Activated B cell treated with CpG ODN at 0.5 μM for 24 hours (primary cell): ENCODE measurements at regions not wholly inside any gene's neighbourhood (a gene's known extent, or its start where the extent isn't known, plus 50 kb on each side); places are given as distances from the start of the nearest gene placed in this dataset.

Experiments used
- ATAC-seq: fragments of 200-7000 bp; cut with Tn5 transposase; one replicate; pipeline ENCODE4 v1.10.0; 2021; ENCODE audit warnings: low read depth, mild to moderate bottlenecking, moderate library complexity
- CTCF ChIA-PET: fragments of 350-600 bp; sonication (Branson Sonifier 250); formaldehyde crosslinking; loops from one replicate; lab custom pipeline; 2021; ENCODE audit warnings: antibody characterized with exemption; lab: Charles Lee
- POLR2A ChIA-PET: fragments of 350-600 bp; sonication (Branson Sonifier 250); formaldehyde crosslinking; loops from one replicate; lab custom pipeline; 2021; ENCODE audit warnings: antibody characterized with exemption; lab: Charles Lee
- DNase-seq: peaks from one replicate; pipeline ENCODE4 v3.0.0; 2022
- H3K27ac Mint-ChIP-seq: one replicate; pipeline ENCODE4 v1.8.0; 2020; ENCODE audit warnings: mixed read lengths
- H3K27me3 Mint-ChIP-seq: one replicate; pipeline ENCODE4 v1.8.0; 2021; ENCODE audit warnings: mixed read lengths
- H3K36me3 Mint-ChIP-seq: one replicate; pipeline ENCODE4 v1.8.0; 2021; ENCODE audit warnings: low read depth, mixed read lengths
- H3K4me1 Mint-ChIP-seq: one replicate; pipeline ENCODE4 v1.8.0; 2021; ENCODE audit warnings: mixed read lengths
- H3K4me3 Mint-ChIP-seq: one replicate; pipeline ENCODE4 v1.8.0; 2020; ENCODE audit warnings: mild to moderate bottlenecking, mixed read lengths
- H3K9me3 Mint-ChIP-seq: one replicate; pipeline ENCODE4 v1.8.0; 2020; ENCODE audit warnings: mixed read lengths
- CTCF ChIP-seq: fragments of 200-600 bp; IDR thresholded peaks from one replicate; pipeline ENCODE4 v1.8.0; 2022; ENCODE audit warnings: antibody characterized with exemption, mild to moderate bottlenecking
- intact Hi-C: fragments of 100-400 bp; cut with micrococcal nuclease; formaldehyde crosslinking; loops from one replicate; pipeline ENCODE4 v1.15.1; 2024

- H3K4me1 Mint-ChIP-seq: no peaks in the 10 kb centered on the region
- H3K9me3 Mint-ChIP-seq: peaks cover 5% of the 10 kb centered on the region
- no peaks in the 10 kb centered on the region for H3K36me3 Mint-ChIP-seq
- ATAC-seq (no peak), DNase-seq (no peak)
- no peak for TF ChIP-seq CTCF
- no peak overlapping the region for H3K27ac Mint-ChIP-seq
- intact Hi-C loops: no loop called here
- peaks cover 10% of the 10 kb centered on the region for H3K27me3 Mint-ChIP-seq
- ChIA-PET CTCF (no interaction called here), POLR2A (no interaction called here)
- H3K4me3 Mint-ChIP-seq: no peak overlapping the region
These were observed 131.9 kb upstream of the SERPIND1 start for GRCh38 chr22:20641919-20642579.

DNA sequence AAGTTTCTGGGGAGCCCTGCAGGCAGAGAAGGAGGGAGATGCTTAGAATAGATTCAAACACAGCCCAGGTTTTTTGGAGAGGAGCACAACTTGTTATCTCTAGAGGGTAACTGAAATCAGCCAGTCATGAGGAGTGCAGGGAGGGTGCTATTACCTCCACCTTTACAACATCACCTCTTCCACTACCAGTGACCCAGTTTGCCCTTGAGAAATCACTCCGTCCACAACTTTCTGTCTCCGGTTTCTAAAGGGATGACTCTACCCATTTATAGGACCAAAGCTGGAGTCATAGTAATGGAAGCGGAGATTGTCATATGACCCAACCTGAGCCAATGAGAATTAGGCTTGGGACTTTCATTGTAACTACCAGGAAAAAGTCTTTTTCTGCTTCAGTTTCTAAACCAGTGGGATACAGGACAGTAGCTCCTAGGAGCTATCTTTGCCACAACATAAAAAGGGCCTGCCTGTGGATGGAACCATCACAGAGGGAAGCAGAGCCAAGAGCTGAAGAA is 131.2 kb upstream of the SERPIND1 start:
- no peak overlapping the region for H3K4me3 Mint-ChIP-seq
- H3K27me3 Mint-ChIP-seq: peaks cover 10% of the 10 kb centered on the region
- ChIA-PET CTCF (no interaction called here), POLR2A (no interaction called here)
- H3K27ac Mint-ChIP-seq: no peak overlapping the region
- H3K36me3 Mint-ChIP-seq: no peaks in the 10 kb centered on the region
- ATAC-seq (no peak), DNase-seq (no peak)
- no peak for TF ChIP-seq CTCF
- peaks cover 5% of the 10 kb centered on the region for H3K9me3 Mint-ChIP-seq
- no peaks in the 10 kb centered on the region for H3K4me1 Mint-ChIP-seq
- intact Hi-C loops: no loop called here

- no peak overlapping the region for H3K4me3 Mint-ChIP-seq
- H3K36me3 Mint-ChIP-seq: no peaks in the 10 kb centered on the region
- intact Hi-C loops: no loop called here
- no peak for TF ChIP-seq CTCF
- peaks cover 4% of the 10 kb centered on the region for H3K27me3 Mint-ChIP-seq
- no peak overlapping the region for H3K27ac Mint-ChIP-seq
- POLR2A ChIA-PET: no interaction called here
- DNase-seq: no peak
- no peaks in the 10 kb centered on the region for H3K4me1 Mint-ChIP-seq
- no peak for ATAC-seq
- peaks cover 5% of the 10 kb centered on the region for H3K9me3 Mint-ChIP-seq
- CTCF ChIA-PET: no interaction called here
These were observed 129.8 kb upstream of the SERPIND1 start for GRCh38 chr22:20644071-20644642.

GRCh38 chr22:20645954-20646353 is 128.0 kb upstream of the SERPIND1 start:
- ChIA-PET POLR2A (no interaction called here), CTCF (no interaction called here)
- H3K27me3 Mint-ChIP-seq: peaks cover 2% of the 10 kb centered on the region
- DNase-seq: no peak
- ATAC-seq: no peak
- H3K9me3 Mint-ChIP-seq: no peaks in the 10 kb centered on the region
- H3K4me3 Mint-ChIP-seq: no peak overlapping the region
- intact Hi-C loops: no loop called here
- no peak for TF ChIP-seq CTCF
- no peak overlapping the region for H3K27ac Mint-ChIP-seq
- no peaks in the 10 kb centered on the region for H3K36me3 Mint-ChIP-seq
- no peaks in the 10 kb centered on the region for H3K4me1 Mint-ChIP-seq

GRCh38 chr22:20646415-20646814 is 127.5 kb upstream of the SERPIND1 start:
- H3K27ac Mint-ChIP-seq: no peak overlapping the region
- ChIA-PET POLR2A (no interaction called here), CTCF (no interaction called here)
- intact Hi-C loops: no loop called here
- no peak for DNase-seq
- no peak overlapping the region for H3K4me3 Mint-ChIP-seq
- peaks cover 2% of the 10 kb centered on the region for H3K27me3 Mint-ChIP-seq
- TF ChIP-seq CTCF: no peak
- H3K4me1 Mint-ChIP-seq: no peaks in the 10 kb centered on the region
- no peak for ATAC-seq
- H3K9me3 Mint-ChIP-seq: no peaks in the 10 kb centered on the region
- H3K36me3 Mint-ChIP-seq: no peaks in the 10 kb centered on the region
